Motor neuron (in vitro differentiated cells): ENCODE measurements at regions not wholly inside any gene's neighbourhood (a gene's known extent, or its start where the extent isn't known, plus 50 kb on each side); places are given as distances from the start of the nearest gene placed in this dataset.

Source experiments
- ATAC-seq, 8 experiments: fragments of 200-7000 bp; cut with Tn5 transposase; replicated peaks in 6 of 8; 2 replicates each; pipeline ENCODE4 v1.8.0; 2021; ENCODE audit warnings: mild to moderate bottlenecking in 8 of 8, moderate library complexity in 8 of 8
- H3K27ac ChIP-seq, 2 donors: fragments of 250-450 bp; sonication (Bioruptor Pico); 2 replicates each; pipeline ENCODE4 v1.9.0; 2021; ENCODE audit warnings: antibody characterized with exemption in 2 of 2, mild to moderate bottlenecking in 2 of 2, moderate library complexity in 1 of 2
- H3K4me1 ChIP-seq, 2 donors: fragments of 250-450 bp; sonication (Bioruptor Pico); replicated peaks in 1 of 2; 2 replicates each; pipeline ENCODE4 v1.6.1; 2021; ENCODE audit warnings: antibody characterized with exemption in 2 of 2, mild to moderate bottlenecking in 2 of 2, moderate library complexity in 1 of 2
- H3K4me3 ChIP-seq, 5 donors: fragments of 250-450 bp; sonication (Bioruptor Pico); 2 replicates each; pipeline ENCODE4 v1.9.0; 2021; ENCODE audit warnings: antibody characterized with exemption in 5 of 5, mild to moderate bottlenecking in 5 of 5, moderate library complexity in 4 of 5
- WGBS, 10 experiments: fragments of 450-650 bp; shearing (Covaris generic); methylation state at CpG; one replicate each; pipeline ENCODE4 v1.0.0; 2022; 5-methylcytosine and 5-hydroxymethylcytosine counted together
- in situ Hi-C, 9 experiments: fragments of 400-800 bp; cut with MboI; loops; one replicate each; pipeline ENCODE4 v1.15.0; 2021; ENCODE audit warnings: low sequenced_read_pairs in 9 of 9, low pct_unique_long_range_greater_than_20kb in 2 of 9; ENCODE audit not compliant: unreplicated experiment in 9 of 9

DNA sequence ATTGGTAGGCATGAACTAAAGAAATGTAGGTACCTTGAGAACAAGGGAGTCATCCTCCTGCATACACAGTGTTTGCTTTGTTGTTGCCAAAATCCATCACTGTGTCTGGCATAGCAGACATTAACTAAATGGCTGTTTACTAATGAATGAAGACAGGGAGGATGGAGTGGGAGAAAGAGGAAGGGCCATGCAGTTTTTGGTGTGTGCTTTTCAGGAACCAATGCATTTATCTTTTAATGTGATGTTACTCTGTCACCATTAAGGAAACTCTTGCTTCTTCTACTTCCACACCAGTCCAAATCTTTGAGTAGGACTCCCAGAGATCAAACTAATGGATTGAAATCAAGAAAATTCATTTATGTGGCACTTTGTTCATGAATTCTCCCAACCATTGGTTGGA lies 55.6 kb upstream of the DUSP10 start:
- in situ Hi-C loops: no loop called here
- H3K4me1 ChIP-seq: peaks cover 3 to 14% of the 10 kb centered on the region in 2 donors
- ATAC-seq: no peak
- H3K27ac ChIP-seq: no peak overlapping the region
- H3K4me3 ChIP-seq: no peak overlapping the region

DNA sequence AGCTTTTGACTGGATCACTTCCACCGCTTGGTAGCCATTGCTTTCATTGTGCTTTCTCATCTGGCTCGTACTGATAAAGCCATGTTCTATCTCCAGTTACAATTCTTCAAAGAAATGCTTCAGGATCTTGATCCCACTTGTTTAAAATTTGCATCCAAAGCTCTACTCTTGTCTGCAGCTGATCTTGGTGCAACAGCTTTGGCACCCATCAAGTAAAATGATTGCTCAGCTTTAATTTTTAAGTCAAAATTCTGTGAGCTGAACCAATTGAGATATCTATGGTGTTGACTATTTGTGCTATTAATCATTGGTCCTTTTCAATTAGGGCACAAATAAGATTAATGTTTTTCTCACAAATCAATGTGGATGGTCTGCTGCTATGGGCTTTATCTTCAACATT lies 54.8 kb upstream of the DUSP10 start:
- ATAC-seq: no peak
- in situ Hi-C loops: no loop called here
- WGBS, 10 experiments: 17 to 94% (median 80%) methylated on average over 1 to 2 of the region's 2 CpGs; no CpG with 5 or more reads in 3 of the 10 experiments
- Histone ChIP-seq H3K27ac (no peak overlapping the region), H3K4me1 (peaks cover 0 to 7% of the 10 kb centered on the region in 2 donors), H3K4me3 (no peak overlapping the region)

DNA sequence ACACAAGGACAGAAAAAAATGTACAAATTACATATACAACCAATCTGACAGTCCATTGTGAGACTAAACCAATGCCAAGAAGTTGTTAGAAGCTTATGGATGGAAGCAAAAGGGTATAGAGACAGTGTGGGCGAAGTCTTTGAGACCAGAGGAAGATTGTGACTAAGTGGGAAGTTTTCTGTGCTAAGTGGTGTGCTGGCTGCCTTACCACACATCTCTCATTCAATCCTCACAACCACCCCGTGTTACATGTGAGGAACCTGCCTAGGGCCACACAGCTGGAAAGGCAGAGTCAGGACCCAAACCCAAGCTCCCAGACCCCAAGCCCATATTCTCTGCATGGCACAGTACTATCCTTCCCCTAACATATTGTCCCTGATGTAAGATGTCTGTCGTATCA lies 53.5 kb upstream of the DUSP10 start:
- H3K27ac ChIP-seq: no peak overlapping the region
- no peak for ATAC-seq
- 17 to 90% (median 81%) methylated on average over 1 to 3 of the region's 3 CpGs; no CpG with 5 or more reads in 2 of the 10 experiments for WGBS, 10 experiments
- in situ Hi-C loops: no loop called here
- H3K4me3 ChIP-seq: no peak overlapping the region
- H3K4me1 ChIP-seq: no peaks in the 10 kb centered on the region

DNA sequence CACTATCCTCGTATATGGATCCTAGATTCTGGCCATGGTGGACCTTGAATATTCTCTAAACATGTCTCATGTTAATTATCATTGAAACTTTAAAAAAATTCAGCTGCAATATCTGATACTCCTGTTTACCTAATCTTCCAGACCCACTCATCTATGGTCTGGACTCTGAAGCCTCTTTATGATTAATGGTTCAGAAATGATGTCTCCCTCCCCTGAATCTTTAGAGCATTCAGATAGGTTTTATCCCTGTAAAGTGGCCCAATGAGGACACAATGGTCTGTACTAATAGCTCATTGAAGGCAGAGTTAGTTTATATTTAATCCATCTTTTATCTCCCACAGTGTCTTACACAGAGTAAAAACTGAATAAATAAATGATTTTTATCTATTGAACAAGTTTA lies 53.0 kb upstream of the DUSP10 start:
- in situ Hi-C loops: no loop called here
- H3K27ac ChIP-seq: no peak overlapping the region
- H3K4me3 ChIP-seq: no peak overlapping the region
- 25 to 100% (median 63%) methylated on average over 1 of the region's 1 CpG; no CpG with 5 or more reads in 2 of the 10 experiments for WGBS, 10 experiments
- no peaks in the 10 kb centered on the region for H3K4me1 ChIP-seq
- ATAC-seq: no peak

DNA sequence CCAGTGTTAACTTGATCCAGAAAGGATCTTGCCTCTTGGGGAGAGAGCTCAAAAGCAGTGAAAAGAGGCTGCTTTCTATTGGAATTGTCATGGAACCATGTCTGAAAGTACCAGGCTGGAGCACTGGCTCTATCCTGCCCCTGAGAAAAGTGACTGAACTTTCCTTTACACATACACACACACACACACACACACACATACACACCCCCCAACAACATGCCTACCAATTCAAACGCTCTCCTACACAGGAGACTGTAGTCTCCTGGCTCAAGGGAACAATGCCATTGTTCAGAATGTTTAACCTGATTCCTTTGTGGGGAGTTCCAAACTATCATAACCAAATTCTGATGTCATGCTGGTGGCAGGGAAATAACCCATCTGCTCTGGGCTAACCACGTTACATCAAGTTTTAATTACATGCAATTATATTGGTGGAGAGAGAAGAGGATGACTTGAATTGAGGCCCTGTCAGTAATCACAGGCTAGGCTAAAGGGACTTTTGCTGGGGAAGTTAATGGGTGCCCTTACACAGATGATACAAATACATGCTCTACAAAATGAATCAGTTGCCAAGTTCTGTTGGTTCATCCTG lies 52.3 kb upstream of the DUSP10 start:
- no peak overlapping the region for H3K4me3 ChIP-seq
- H3K27ac ChIP-seq: no peak overlapping the region
- in situ Hi-C loops: no loop called here
- peak in 2 of 8 experiments; percentile 49 to 72 for ATAC-seq
- no peaks in the 10 kb centered on the region for H3K4me1 ChIP-seq
- WGBS, 10 experiments: 0 to 92% (median 60%) methylated on average over 1 to 2 of the region's 2 CpGs; no CpG with 5 or more reads in 4 of the 10 experiments

DNA sequence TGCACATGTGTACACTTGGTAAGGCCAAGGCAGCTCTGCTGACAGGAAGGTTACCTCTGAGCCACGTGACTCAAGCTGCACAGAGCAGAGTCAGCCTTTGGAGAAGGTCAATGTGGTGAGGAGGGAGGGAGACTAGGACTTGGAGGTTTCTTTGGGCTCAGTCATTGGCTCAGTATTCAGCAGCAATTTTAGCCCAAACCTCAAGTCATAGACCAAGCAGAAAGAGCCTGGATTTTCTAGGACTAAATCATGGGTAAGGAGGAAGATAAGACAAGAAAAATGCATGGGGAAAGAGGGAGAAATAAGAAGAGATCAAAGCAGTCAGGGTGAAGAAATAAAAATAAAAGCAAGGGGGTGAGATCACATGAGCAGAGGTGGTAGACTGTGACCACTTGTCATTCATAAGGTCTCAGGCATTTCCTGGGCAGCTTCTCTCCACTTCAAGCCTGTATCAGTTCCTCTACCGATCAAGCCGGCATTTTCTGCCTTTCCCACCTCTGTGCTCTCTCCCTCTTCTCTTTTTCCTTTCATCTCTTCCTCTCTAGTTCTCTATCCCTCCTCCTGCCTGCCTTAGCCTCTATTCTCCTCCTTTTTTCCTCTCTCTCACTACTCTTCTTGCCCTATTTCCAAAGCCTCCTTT lies 51.7 kb upstream of the DUSP10 start:
- H3K4me3 ChIP-seq: no peak overlapping the region
- no peak overlapping the region for H3K27ac ChIP-seq
- no peak for ATAC-seq
- H3K4me1 ChIP-seq: no peaks in the 10 kb centered on the region
- in situ Hi-C loops: no loop called here
- WGBS, 10 experiments: 40 to 100% (median 68%) methylated on average over 1 to 3 of the region's 3 CpGs

DNA sequence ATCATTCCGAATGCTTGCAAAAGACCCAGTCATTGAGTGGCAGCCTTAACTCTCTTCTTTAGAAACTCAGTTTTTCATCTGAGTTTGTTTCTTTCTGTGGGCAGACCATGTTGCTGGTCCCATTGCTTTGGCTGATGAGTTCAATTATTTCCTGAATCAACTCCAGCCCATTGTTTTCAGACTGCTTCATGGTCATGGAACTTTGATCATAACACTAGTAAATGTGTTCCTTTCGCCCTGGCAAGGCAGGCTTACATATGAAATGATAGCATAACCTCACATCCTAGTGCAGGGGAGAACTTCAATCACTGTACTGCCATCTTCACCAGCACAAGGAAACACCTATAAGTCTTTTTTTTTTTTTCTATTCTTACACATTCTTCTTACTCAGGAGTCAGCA lies 50.0 kb upstream of the DUSP10 start:
- WGBS, 10 experiments: 13 to 94% (median 75%) methylated on average over 1 to 2 of the region's 2 CpGs; no CpG with 5 or more reads in 1 of the 10 experiments
- in situ Hi-C loops: no loop called here
- ATAC-seq: no peak
- Histone ChIP-seq H3K4me3 (no peak overlapping the region), H3K27ac (no peak overlapping the region), H3K4me1 (no peaks in the 10 kb centered on the region)
